ENCODE measurements at regions not wholly inside any gene's neighbourhood (a gene's known extent, or its start where the extent isn't known, plus 50 kb on each side); places are given as distances from the start of the nearest gene placed in this dataset.

DNA sequence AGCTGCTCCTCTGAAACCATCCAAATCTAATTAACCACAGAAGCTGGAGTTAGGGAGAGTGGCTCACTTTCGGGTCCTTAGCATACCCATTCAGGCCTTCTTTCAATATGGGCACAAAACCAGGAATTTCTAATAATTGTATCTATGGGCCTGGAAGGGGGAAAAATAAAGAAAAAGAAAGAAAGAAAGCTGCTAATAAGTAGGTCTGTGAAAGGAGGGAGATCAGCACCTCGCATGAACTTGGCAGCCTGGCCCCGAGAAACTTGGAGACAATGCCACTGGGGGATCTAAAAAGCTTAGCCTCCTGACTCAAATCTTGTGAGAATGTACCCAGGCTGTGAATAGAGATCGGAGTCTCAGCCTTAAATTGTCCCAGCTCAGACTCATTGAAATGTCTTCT is 252.1 kb upstream of the SLC14A2 start:
- Histone ChIP-seq H3K4me1 (ENCODE audit: insufficient read depth, low read length, poor library complexity, severe bottlenecking) (no peaks in the 10 kb centered on the region), H3K27ac (ENCODE audit: low read depth, low read length, poor library complexity, severe bottlenecking) (no peak overlapping the region), H3K4me3 (ENCODE audit: low read depth, low read length, poor library complexity, severe bottlenecking) (no peak overlapping the region), H3K9me3 (ENCODE audit: low read depth, low read length, poor library complexity, severe bottlenecking) (no peaks in the 10 kb centered on the region), H3K27me3 (replicated peaks; ENCODE audit: insufficient read depth, low read depth, low read length, poor library complexity) (no peaks in the 10 kb centered on the region), H3K36me3 (ENCODE audit: insufficient read depth, low read length, poor library complexity, severe bottlenecking) (no peaks in the 10 kb centered on the region)
- DNase-seq (ENCODE audit: low spot score): no peak
- POLR2A ChIA-PET (ENCODE audit: low non-redundant PET): no interaction called here
- TF ChIP-seq, protein P1, sequence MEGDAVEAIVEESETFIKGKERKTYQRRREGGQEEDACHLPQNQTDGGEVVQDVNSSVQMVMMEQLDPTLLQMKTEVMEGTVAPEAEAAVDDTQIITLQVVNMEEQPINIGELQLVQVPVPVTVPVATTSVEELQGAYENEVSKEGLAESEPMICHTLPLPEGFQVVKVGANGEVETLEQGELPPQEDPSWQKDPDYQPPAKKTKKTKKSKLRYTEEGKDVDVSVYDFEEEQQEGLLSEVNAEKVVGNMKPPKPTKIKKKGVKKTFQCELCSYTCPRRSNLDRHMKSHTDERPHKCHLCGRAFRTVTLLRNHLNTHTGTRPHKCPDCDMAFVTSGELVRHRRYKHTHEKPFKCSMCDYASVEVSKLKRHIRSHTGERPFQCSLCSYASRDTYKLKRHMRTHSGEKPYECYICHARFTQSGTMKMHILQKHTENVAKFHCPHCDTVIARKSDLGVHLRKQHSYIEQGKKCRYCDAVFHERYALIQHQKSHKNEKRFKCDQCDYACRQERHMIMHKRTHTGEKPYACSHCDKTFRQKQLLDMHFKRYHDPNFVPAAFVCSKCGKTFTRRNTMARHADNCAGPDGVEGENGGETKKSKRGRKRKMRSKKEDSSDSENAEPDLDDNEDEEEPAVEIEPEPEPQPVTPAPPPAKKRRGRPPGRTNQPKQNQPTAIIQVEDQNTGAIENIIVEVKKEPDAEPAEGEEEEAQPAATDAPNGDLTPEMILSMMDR (conservative IDR thresholded peaks at IDR 0.05; ENCODE audit: low read depth, low read length): no peak
- TF ChIP-seq EZH2 (IDR thresholded peaks at IDR 0.05; ENCODE audit: borderline replicate concordance, low read depth, low read length, poor library complexity, severe bottlenecking): no peak
- CTCF ChIA-PET: no interaction called here
- intact Hi-C loops (cut with micrococcal nuclease; ENCODE audit: unreplicated experiment): no loop called here
- BruUV-seq (replicated peaks): no TSS peak

DNA sequence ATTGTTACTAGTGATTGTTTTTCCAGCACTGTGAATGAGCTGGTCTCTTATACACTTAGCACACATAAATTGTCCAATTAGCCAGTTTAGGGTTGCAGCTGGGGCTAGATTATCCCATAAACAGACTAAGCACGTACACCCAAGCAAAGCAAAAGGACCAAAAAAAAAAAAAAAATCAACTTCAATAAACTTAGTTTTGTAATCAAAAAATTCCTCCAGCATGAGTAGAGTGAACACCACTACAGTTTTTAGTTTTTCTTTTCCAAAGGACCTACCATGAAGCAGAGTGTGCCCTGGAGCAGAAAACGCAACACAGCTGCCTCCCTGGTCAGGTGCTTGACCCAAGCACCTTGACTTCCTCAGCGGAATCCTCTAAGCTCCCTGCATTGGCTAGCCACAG is 249.4 kb upstream of the SLC14A2 start:
- intact Hi-C loops (cut with micrococcal nuclease; ENCODE audit: unreplicated experiment): no loop called here
- BruUV-seq (replicated peaks): no TSS peak
- H3K4me3 ChIP-seq (ENCODE audit: low read depth, low read length, poor library complexity, severe bottlenecking): no peak overlapping the region
- no peaks in the 10 kb centered on the region for H3K36me3 ChIP-seq (ENCODE audit: insufficient read depth, low read length, poor library complexity, severe bottlenecking)
- no peaks in the 10 kb centered on the region for H3K9me3 ChIP-seq (ENCODE audit: low read depth, low read length, poor library complexity, severe bottlenecking)
- no peaks in the 10 kb centered on the region for H3K27me3 ChIP-seq (replicated peaks; ENCODE audit: insufficient read depth, low read depth, low read length, poor library complexity)
- no peaks in the 10 kb centered on the region for H3K4me1 ChIP-seq (ENCODE audit: insufficient read depth, low read length, poor library complexity, severe bottlenecking)
- H3K27ac ChIP-seq (ENCODE audit: low read depth, low read length, poor library complexity, severe bottlenecking): no peak overlapping the region
- TF ChIP-seq EZH2 (IDR thresholded peaks at IDR 0.05; ENCODE audit: borderline replicate concordance, low read depth, low read length, poor library complexity, severe bottlenecking): no peak
- TF ChIP-seq, protein P1 (conservative IDR thresholded peaks at IDR 0.05; ENCODE audit: low read depth, low read length): no peak
- DNase-seq (ENCODE audit: low spot score): no peak
- CTCF ChIA-PET: no interaction called here
- POLR2A ChIA-PET (ENCODE audit: low non-redundant PET): no interaction called here

DNA sequence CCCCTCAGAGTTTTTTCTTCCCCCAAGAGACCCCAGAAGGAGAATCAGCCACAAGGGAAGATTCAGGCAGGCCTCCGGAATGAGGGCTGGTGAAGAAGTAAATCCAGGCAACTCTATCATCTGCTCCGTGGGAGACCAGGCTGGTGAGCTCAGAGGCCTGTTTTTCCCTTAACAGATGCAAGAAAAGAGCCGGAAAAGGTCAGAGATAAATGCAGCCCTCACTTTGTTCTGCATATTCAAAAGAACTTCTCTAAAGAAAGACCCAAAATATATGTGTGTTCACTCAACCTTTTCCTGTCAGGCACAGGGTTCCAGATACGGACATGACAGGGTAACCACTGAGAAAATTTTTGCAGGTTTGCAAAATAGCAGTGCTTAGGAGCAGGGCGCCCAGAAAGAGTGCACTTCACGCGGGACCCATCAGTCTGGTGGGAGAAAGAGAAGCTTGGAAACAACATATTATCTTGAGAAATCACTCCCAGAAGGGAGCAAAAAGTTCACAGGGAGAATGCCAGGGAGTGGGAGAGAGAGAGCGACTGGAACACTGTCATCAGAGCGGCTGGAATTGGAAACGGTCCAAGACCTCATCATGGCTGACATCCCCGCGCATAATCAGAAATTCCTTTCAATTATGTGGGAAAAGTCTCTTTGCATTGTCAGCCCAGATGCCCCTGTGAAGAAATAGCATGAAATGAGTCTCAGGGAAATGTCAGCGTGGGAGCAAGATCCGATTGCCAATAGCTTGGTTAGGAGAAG is 244.8 kb upstream of the SLC14A2 start:
- Histone ChIP-seq H3K36me3 (ENCODE audit: insufficient read depth, low read length, poor library complexity, severe bottlenecking) (no peaks in the 10 kb centered on the region), H3K9me3 (ENCODE audit: low read depth, low read length, poor library complexity, severe bottlenecking) (no peaks in the 10 kb centered on the region), H3K27me3 (replicated peaks; ENCODE audit: insufficient read depth, low read depth, low read length, poor library complexity) (no peaks in the 10 kb centered on the region), H3K4me1 (ENCODE audit: insufficient read depth, low read length, poor library complexity, severe bottlenecking) (no peaks in the 10 kb centered on the region), H3K27ac (ENCODE audit: low read depth, low read length, poor library complexity, severe bottlenecking) (no peak overlapping the region), H3K4me3 (ENCODE audit: low read depth, low read length, poor library complexity, severe bottlenecking) (no peak overlapping the region)
- DNase-seq (ENCODE audit: low spot score): peak; percentile 39
- ChIA-PET POLR2A (ENCODE audit: low non-redundant PET) (no interaction called here), CTCF (interaction anchor here (0.6 kb wide), 1 partner anchor 15 kb away, joined by 3 read pairs; no protein-coding TSS in a partner anchor)
- BruUV-seq (replicated peaks): no TSS peak
- intact Hi-C loops (cut with micrococcal nuclease; ENCODE audit: unreplicated experiment): no loop called here
- no peak for TF ChIP-seq EZH2 (IDR thresholded peaks at IDR 0.05; ENCODE audit: borderline replicate concordance, low read depth, low read length, poor library complexity, severe bottlenecking)
- TF ChIP-seq, protein P1 (conservative IDR thresholded peaks at IDR 0.05; ENCODE audit: low read depth, low read length): no peak

All from A673 (cell line).